ENCODE measurements at regions not wholly inside any gene's neighbourhood (a gene's known extent, or its start where the extent isn't known, plus 50 kb on each side); places are given as distances from the start of the nearest gene placed in this dataset.

DNA sequence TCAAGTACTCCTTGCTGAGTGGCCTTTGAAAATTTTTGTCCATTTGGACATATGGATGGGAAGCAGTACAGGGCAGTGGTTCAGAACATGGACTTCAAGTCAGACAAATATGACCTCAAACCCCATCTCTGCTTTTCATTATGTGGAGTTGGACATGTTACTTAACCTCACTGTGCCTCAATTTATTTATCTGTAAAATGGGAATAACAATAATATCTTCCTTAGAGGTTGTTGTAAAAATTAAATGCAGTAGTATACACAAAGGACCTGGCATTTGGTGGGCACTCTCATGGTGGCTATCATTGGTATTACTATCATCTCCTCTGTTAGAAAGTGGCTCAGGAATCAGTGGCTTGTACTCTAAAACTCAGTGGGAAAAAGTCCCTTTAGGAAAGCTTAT, 204.0 kb upstream of the MYLIP start:
- DNase-seq (ENCODE audit: low read depth) = no peak
- TF ChIP-seq, protein P1, sequence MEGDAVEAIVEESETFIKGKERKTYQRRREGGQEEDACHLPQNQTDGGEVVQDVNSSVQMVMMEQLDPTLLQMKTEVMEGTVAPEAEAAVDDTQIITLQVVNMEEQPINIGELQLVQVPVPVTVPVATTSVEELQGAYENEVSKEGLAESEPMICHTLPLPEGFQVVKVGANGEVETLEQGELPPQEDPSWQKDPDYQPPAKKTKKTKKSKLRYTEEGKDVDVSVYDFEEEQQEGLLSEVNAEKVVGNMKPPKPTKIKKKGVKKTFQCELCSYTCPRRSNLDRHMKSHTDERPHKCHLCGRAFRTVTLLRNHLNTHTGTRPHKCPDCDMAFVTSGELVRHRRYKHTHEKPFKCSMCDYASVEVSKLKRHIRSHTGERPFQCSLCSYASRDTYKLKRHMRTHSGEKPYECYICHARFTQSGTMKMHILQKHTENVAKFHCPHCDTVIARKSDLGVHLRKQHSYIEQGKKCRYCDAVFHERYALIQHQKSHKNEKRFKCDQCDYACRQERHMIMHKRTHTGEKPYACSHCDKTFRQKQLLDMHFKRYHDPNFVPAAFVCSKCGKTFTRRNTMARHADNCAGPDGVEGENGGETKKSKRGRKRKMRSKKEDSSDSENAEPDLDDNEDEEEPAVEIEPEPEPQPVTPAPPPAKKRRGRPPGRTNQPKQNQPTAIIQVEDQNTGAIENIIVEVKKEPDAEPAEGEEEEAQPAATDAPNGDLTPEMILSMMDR (IDR thresholded peaks at IDR 0.05; ENCODE audit: control insufficient read depth, extremely low read depth, insufficient read depth) = no peak
- no peak overlapping the region for H3K4me3 ChIP-seq (ENCODE audit: low read depth, low read length)

DNA sequence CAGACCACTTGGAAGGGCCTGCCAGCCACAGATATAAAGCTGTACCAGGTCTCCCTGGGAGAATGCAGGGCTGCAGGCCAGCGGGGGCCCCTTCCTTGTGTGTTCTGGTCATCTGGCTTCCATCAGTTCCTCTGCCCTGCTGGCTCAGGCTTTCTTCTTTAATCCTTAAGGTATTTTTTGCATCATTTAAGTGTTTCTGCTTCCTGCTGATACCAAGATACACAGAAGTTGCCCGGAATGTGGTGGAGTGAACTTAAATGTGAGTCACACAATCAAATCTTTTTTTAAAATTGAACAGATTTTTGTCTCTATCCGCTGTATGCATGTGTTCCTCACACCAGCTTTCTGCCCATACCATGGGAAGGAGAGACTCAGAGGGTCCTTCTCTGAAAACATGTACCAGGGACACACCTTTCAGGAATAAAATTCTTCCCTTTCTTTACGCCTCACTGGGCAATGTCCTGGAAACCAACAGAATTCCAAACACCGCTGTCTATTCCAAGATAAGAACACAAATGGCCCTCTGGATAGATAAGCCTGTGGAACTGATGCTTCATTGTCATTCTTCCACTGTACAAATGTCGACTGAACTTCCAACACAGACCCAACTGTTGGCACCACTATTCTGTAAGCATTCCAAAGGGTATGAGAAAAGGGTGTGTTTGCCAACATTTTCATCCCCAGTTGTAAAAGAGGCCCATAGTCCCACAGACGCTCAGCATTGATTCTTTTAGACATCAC, 206.2 kb upstream of the MYLIP start:
- H3K4me3 ChIP-seq (ENCODE audit: low read depth, low read length) = no peak overlapping the region
- no peak for DNase-seq (ENCODE audit: low read depth)
- TF ChIP-seq, protein P1 (IDR thresholded peaks at IDR 0.05; ENCODE audit: control insufficient read depth, extremely low read depth, insufficient read depth) = no peak

DNA sequence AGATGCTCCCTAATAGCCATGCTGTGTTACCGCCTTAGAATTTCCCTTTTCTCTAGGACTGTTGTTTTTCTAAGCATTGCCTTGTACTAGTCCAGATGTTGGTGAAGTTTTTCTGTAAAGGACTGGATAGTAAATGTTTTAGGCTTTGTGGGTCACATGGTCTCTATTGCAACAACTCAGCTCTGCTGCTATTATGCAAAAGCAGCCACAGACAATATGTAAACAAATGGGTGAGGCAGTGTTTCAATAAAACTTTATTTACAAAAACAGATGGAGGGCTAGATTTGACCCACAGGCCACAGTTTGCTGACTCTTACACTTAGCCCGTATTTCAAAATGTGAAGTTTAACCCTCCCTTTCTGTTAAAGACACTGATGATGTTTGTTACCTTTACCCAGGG, 207.6 kb upstream of the MYLIP start:
- DNase-seq (ENCODE audit: low read depth) = no peak
- no peak overlapping the region for H3K4me3 ChIP-seq (ENCODE audit: low read depth, low read length)
- TF ChIP-seq, protein P1 (IDR thresholded peaks at IDR 0.05; ENCODE audit: control insufficient read depth, extremely low read depth, insufficient read depth) = no peak

DNA sequence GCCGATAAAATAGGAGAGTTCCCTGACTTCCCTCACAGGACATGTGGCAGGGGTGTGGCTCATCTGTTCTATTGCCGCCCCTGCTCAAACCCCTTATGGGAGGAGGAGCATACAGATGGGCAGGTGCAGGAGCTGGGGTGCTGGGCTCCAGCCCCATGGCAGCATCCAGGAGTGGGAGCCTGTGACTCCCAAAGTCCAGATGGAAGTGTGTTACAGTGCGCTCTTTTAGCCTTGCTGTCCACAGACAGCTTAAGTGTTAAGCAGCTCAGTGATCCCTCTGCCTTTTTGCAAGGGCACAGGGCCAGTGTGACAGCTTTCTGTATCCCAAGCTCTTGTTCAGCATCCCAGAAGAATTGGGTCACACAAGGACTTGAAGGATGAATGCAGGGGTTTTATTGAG, 212.3 kb upstream of the MYLIP start:
- TF ChIP-seq, protein P1 (IDR thresholded peaks at IDR 0.05; ENCODE audit: control insufficient read depth, extremely low read depth, insufficient read depth) = no peak
- H3K4me3 ChIP-seq (ENCODE audit: low read depth, low read length) = no peak overlapping the region
- no peak for DNase-seq (ENCODE audit: low read depth)

DNA sequence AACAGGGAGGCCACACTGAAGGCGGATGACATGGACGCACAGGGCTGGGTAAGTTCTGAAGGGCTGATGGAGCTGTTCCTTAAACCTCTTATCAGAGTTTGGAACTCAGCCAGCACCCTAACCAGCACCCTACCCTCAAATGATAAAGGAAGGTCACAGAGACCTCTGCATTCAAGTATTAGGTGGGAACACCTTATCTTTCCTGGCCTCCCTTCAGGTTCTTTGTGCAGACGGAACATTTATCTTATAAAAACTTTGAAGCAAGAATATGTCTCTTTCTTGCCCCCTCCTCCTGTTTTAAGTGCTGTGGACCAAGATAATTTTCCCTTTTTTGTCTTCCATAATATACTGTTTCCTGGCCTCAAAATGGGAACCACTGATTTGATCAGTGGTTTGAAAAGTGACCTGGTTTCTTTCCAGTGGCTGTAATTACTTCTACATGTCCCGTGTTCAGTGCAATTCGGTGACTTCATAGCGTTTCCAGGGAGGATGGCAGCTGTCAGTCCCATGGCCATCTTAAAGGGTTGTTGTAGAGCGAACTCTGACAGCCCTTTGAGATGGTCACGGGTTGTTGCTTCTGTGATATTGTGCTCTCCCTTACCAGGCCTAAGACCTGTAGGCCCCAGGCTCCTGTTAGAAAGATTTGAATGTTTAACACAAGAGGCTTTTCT, 213.2 kb upstream of the MYLIP start:
- no peak for DNase-seq (ENCODE audit: low read depth)
- TF ChIP-seq, protein P1 (IDR thresholded peaks at IDR 0.05; ENCODE audit: control insufficient read depth, extremely low read depth, insufficient read depth) = no peak
- no peak overlapping the region for H3K4me3 ChIP-seq (ENCODE audit: low read depth, low read length)

DNA sequence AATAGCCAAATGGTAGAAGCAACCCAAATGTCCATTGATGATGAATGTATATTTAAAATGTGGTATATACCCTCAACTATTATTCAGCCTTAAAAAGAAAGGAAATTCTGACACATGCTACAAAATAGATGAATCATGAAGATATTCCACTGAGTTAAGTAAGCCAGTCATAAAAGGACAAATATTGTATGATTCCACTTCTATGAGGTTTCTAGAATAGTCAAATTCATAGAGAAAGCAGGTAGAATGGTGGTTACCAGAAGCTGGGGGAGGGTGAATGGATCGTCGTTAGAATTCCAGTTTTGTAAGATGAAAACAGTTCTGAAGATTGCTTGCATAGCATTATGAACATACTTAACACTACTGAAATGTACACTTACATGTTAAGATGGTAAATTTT, 214.3 kb upstream of the MYLIP start:
- DNase-seq (ENCODE audit: low read depth) = no peak
- TF ChIP-seq, protein P1 (IDR thresholded peaks at IDR 0.05; ENCODE audit: control insufficient read depth, extremely low read depth, insufficient read depth) = no peak
- no peak overlapping the region for H3K4me3 ChIP-seq (ENCODE audit: low read depth, low read length)

Measured in LNCaP clone FGC (cell line).